Activated T-helper 9 cell treated with anti-CD3 and anti-CD28 coated beads, Interleukin-2, amount 50 U/mL, for 16 hours (primary cell): ENCODE measurements at regions not wholly inside any gene's neighbourhood (a gene's known extent, or its start where the extent isn't known, plus 50 kb on each side); places are given as distances from the start of the nearest gene placed in this dataset.
"Not testable (repeated sequence)": the region's sequence is repeated elsewhere in the genome, so short reads cannot be mapped to it uniquely, and the experiment has no call there.

Experiments used
- DNase-seq: peaks from one replicate; pipeline ENCODE4 v3.0.0-alpha.2; 2020; ENCODE audit warnings: low read depth

DNA sequence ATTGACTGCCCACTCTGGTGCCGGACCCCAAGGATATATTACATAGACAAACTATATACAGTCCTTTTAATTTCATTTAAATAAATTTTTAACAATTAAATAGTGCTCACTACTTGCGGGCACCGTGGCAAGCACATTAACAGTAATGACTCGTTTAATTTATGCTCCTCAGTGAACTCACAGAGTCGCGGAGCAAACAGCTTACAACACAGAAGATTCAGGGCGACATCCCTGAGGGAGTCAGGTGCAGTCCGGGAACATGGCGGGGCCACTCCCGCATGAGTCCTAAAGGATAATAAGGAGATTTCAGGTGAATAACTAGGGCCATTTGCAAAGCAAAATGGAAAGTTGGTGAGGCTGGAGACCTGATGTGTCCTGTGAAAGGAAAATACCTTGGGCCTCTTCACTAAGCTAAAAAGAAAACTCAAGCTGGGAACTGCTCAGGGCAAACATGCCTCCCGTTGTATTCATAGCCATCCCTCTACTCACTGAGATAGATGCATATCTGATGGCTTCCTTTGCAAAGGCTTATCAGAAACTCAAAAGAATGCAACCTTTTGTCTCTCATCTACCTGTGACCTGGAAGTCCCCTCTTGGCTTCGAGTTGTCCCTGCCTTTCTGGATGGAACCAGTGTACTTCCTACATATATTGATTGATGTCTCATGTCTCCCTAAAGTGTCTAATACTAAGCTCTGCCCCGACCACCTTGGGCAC, 125.6 kb downstream of the KLF6 start:
- no peak for DNase-seq

DNA sequence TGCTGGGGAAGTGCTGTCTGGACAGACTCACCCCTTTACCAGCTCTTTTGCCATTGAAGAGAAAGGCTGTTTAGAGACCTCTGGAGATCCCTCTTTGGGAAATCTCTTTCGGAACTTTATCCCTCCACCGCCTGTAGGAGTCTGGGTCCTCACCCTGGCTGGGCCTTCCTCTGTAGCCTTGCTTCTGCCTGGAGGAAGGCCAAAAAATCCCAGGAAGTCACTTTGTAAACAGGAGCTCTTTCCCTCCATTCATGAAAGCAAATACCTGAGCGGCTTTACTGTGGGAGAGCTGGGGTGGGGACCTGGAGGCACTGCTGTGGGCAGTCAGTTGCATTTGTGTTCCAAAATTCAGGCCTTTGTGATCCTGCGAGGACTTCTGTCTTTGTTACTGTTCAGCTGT, 126.2 kb downstream of the KLF6 start:
- no peak for DNase-seq

DNA sequence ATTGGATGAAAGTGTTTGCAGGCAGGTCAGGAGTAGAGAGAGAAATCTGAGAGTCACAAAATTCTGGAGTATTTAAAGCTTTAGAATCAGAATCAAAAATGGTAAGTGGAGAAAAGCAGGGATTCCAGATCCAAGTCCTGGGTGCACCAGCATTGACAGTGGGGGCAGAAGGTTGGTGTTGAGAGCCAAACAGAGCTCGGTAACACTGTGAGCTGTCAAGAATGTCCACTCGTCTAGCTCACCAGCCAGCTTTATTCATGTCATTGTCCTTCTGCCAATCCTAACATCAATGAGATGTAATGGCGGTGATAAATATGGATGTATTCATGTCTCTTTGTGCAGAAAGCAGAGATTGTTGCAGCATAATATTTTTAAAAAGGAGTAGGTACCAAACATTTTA, 128.8 kb downstream of the KLF6 start:
- DNase-seq: no peak

GRCh38 chr10:3655528-3655927, 129.5 kb downstream of the KLF6 start:
- DNase-seq: no peak

DNA sequence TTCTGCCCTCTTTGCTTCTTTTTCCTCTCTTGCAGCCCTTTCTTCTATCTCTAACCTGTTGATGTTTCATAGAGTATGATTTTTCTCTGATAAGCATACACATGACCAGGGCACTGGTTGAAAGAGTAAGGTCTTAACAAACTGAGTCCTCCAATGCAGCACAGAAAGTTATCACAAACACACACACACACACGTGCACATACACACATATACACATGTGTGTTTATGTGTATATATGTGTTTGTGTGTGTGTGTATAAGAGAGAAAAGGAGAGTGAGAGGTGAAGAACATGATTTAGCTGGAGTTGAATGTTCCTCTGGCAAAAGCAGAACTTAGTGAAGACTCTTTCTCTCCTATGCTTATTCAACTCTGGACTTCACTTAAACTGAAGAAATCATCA, 130.0 kb downstream of the KLF6 start:
- no peak for DNase-seq

DNA sequence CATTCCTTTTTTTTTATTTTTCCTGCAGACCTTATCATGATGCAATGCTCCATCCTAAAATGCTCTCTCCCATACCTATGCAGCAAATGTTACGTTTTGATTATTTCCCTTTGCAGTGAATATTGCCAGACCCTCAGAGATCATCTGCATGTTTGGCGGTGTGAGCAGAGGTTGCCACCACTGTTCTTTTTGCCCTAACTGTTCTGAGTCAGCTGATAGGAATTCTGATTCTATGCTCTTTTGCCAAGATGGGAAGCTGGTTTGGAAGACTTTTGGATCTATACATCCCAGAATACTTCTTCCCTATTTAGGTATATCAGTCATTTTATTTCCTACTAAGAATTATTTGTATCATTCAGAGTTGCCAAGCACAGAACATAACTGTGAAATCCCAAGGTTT, 130.5 kb downstream of the KLF6 start:
- DNase-seq: no peak

DNA sequence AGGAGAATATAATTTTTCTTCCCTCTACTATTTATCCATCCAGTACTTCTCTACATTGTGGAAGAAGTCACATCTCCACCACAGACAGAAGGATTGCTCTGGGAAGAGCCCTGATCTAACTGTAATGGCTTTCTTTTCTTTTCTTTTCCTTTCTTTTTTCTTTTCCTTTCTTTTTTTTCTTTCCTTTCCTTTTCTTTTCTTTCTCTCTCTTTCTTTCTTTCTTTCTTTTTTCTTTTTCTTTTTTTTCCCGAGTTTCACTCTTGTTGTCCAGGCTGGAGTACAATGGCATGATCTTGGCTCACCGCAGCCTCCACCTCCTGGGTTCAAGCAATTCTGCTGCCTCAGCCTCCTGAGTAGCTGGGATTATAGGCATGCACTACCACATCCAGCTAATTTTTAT, 131.7 kb downstream of the KLF6 start:
- not testable (repeated sequence) for DNase-seq

GRCh38 chr10:3652886-3653285, 132.1 kb downstream of the KLF6 start:
- DNase-seq: no peak

DNA sequence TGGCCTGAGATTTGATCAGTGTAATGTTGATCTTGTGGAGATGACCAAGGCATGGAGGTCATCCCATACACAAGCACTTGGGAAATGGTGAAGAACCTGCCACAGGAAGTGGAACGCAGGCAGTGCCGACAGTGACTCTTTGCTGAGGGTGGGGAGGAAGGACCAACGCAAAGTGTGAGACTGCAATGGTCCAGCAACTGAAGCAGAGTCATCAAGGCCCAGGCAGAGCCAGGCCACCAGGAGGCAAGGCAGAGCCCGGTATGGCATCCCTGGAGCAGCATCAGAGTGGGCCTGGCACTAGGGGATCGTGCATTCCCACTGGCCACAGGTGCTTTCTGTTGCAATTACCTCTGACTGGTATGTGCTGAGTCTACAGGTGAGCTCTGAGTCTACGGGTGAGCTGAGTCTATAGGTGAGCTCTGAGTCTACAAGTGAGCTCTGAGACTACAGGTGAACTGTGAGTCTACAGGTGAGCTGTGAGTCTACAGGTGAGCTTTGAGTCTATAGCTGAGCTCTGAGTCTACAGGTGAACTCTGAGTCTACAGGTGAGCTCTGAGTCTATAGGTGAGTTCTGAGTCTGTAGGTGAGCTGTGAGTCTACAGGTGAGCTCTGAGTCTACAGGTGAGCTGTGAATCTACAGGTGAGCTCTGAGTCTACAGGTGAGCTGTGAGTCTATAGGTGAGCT, 132.9 kb downstream of the KLF6 start:
- DNase-seq: no peak

- no peak for DNase-seq
These were observed 136.4 kb downstream of the KLF6 start for GRCh38 chr10:3648576-3648975.

- DNase-seq: no peak
These were observed 136.8 kb downstream of the KLF6 start for GRCh38 chr10:3648170-3648569.

GRCh38 chr10:3647074-3647473, 137.9 kb downstream of the KLF6 start:
- no peak for DNase-seq

GRCh38 chr10:3645406-3645805, 139.6 kb downstream of the KLF6 start:
- no peak for DNase-seq

GRCh38 chr10:3640816-3641215, 144.2 kb downstream of the KLF6 start:
- DNase-seq: no peak

- DNase-seq: no peak
These were observed 145.5 kb downstream of the KLF6 start for GRCh38 chr10:3639546-3639945.

DNA sequence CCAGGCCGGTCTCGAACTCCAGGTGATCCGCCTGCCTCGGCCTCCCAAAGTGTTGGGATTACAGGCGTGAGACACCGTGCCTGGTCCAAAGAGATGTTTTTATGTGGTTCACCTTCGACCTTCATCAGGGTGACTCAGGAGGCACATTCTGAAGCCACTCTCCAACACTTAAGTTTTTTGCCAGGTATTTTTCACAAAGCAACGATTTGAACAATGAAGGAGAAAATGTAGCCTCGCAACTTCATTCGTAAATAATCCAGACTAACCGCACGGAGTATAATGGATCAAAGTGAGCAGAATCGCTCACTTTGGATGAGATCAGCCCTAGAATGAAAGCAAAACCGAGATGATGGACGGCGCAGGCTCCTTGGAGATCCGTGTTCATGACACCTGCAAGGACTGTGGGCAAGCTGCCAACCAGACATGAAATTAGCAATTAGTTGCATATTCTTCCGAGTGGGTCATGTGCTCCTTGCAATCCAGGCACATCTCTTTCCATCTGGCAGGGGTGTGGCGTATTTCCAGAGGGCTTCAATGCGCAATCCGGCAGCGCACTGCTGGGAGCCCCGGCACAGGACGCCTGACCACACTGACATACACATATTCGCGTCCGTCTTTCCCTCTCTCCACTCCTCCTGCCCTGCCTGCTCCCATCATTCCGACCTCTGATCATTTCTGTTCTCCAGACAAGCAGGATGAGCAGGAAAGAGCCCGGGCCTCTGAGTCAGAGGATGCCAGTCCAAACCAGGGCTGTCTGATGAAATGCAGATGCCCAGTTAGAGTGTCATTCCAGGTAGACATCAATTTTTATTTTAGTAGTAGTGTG, 148.4 kb downstream of the KLF6 start:
- DNase-seq: no peak

GRCh38 chr10:3635697-3636096, 149.3 kb downstream of the KLF6 start:
- DNase-seq: no peak

DNA sequence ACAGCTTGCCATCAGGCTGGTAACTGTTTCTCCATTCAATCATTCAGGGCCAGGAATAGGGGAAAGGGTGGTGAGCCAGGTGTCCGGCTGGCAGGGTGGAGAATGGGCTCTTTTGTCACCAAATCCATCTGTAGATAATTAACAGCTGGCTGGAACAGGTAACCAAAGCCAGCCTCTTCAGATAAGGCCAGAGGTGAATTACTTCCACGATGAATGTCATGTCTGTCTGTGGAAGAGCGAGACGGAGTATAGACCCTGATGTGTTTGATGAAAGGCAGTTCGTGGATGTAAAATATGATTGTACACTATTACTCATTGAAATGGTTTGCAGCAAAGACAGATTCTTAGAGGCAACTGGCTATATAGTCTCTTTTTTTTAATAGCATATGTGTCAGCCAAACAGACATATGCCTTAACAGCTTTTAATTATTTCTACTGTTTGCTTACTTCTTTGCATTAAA, 149.8 kb downstream of the KLF6 start:
- DNase-seq: no peak

DNA sequence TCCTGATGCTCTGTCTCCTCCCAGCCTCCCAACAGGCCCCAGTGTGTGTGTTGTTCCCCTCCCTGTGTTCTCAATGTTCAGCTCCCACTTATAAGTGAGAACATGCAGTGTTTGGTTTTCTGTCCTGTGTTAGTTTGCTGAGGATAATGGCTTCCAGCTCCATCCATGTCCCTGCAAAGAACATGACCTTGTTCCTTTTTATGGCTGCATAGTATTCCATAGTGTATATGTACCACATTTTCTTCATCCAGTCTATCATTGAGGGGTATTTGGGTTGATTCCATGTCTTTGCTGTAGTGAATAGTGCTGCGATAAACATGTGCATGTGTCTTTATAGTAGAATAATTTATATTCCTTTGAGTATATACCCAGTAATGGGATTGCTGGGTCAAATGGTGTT, 150.4 kb downstream of the KLF6 start:
- DNase-seq: not testable (repeated sequence)

DNA sequence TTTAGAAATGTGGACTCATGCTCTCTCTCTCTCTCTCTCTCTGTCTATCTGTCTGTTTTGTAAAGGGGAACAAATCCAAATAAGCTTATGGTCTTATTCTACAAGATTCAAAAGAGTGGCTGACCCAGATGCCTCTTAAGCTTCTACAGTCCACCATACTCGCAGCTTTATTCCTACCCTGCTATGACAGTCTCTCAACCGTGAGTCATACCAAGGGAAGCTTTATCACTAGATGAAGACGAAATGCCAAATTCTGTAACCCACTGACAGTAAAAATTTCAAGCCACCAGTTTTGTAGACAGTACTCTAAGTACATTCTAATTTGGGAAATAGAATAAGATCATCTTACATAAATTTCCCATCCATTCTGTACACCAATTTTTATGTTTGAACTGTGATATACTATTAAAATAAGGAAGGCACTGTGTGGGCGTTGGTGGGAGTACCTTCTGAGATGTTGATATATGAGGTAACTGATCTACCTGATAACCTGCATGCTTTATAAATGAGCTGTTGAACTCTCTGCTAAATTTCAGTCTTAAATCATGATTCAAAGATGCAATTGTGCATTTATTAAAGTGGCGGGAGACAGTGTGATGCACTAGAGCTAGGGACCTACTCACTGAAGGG, 153.2 kb downstream of the KLF6 start:
- DNase-seq: no peak

DNA sequence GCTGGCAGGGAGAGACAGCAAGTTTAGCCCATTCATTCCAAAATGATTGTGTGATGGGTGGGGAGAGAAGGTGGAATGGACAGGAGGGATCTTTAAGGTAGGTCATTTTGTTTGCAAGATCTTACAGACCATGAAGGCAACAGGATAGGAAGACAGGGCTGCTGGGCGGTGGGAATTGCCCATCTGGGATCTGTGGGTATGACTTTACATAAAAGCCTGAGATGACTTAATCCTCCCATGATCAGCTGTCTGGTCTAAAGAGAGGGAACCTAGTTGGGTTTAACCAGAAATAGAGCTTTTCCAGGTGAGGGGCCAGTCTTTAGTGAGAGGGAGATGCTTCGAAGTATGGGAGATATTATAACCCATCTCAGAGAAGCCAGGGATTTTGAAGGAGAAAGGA, 153.7 kb downstream of the KLF6 start:
- no peak for DNase-seq

GRCh38 chr10:3625959-3626751, 158.9 kb downstream of the KLF6 start:
- DNase-seq: no peak
